C4-2B (cell line): ENCODE measurements at regions not wholly inside any gene's neighbourhood (a gene's known extent, or its start where the extent isn't known, plus 50 kb on each side); places are given as distances from the start of the nearest gene placed in this dataset.
"Not testable (repeated sequence)": the region's sequence is repeated elsewhere in the genome, so short reads cannot be mapped to it uniquely, and the experiment has no call there.

Source experiments
- H3K27ac ChIP-seq: fragments of 450-650 bp; 2 replicates; pipeline ENCODE4 v1.5.1; 2017
- CTCF ChIP-seq: fragments of 450-650 bp; conservative IDR thresholded peaks from 2 replicates; pipeline ENCODE4 v1.5.1; 2017; ENCODE audit warnings: mild to moderate bottlenecking
- ZFX ChIP-seq: fragments of 450-650 bp; IDR thresholded peaks from 2 replicates; pipeline ENCODE4 v1.6.1; 2017

GRCh38 chr3:4207672-4208071, 95.5 kb upstream of the SETMAR start:
- H3K27ac ChIP-seq: no peak overlapping the region
- no peak for TF ChIP-seq CTCF
- TF ChIP-seq ZFX: no peak

- H3K27ac ChIP-seq: no peak overlapping the region
- no peak for TF ChIP-seq CTCF
- TF ChIP-seq ZFX: no peak
These were observed 94.6 kb upstream of the SETMAR start for GRCh38 chr3:4208556-4208955.

- H3K27ac ChIP-seq: no peak overlapping the region
- TF ChIP-seq CTCF (no peak), ZFX (no peak)
These were observed 91.6 kb upstream of the SETMAR start for GRCh38 chr3:4211610-4212009.

DNA sequence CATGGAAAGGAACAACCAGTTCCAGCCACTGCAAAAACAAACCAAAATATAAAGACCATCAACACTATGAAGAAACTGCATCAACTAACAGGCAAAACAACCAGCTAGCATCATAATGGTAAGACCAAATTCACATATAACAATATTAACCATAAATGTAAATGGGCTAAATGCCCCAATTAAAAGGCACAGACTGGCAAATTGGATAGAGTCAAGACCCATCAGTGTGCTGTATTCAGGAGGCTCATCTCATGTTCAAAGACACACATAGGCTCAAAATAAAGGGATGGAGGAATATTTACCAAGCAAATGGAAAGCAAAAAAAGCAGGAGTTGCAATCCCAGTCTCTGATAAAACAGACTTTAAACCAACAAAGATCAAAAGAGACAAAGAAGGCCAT, 89.7 kb upstream of the SETMAR start:
- not testable (repeated sequence) for H3K27ac ChIP-seq

- H3K27ac ChIP-seq: not testable (repeated sequence)
These were observed 86.2 kb upstream of the SETMAR start for GRCh38 chr3:4216974-4217373.

DNA sequence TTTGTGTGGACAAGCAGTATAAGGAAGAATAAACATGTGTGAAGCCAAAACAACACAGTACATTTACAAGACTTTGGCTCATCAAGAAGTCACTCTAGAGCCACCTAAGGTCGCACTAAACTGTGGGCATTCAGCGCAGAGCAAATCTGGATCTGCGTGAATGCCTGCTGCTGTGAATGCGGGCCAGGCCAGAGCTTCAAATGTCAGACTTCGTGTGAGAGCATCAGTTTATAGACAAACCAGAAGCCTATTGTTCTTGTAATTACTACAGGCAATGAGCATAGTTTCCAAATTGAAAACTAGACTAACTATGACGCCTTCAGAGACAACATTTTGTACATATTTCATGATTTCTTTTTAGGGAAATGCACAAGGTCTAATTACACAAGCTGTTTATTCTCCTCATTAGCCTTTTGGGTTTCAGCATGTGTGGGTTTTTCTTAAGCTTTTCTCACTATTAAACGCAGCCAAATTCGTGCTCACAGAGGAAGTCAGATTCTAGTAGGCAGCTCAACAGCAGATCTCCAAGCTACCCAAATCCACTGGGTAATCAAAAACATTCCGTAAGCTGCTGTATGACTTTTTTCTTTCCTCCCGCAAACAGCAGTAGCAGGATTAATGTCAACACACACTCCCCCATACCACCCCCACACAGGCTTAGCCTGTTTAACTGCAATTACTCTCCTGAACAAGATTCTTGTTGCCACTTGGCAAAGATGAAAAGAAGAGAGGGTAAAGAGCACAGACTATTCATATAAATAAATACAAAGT, 84.5 kb upstream of the SETMAR start:
- no peak for TF ChIP-seq CTCF
- TF ChIP-seq ZFX: no peak
- H3K27ac ChIP-seq: no peak overlapping the region

DNA sequence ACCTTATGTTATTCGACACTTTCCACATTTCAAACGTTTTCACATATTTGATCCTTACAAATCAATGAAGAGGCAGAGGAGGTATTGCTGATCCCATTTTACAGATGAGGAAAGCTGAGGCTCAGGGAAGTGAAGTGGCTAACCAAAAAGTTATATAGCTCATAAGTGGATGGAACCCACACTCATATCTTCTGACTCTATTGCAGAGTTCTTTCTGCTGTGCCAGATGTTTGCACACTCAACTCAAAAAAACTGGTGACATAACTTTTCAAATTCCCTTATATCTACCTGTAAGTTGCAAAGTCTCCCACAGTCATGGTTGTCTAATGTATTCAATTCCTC, 84.0 kb upstream of the SETMAR start:
- H3K27ac ChIP-seq: no peak overlapping the region
- no peak for TF ChIP-seq CTCF
- TF ChIP-seq ZFX: no peak

- TF ChIP-seq ZFX (no peak), CTCF (no peak)
- no peak overlapping the region for H3K27ac ChIP-seq
These were observed 83.1 kb upstream of the SETMAR start for GRCh38 chr3:4220065-4220464.
